SK-N-SH treated with all-trans-retinoic acid at 6 μM for 48 hours (cell line): ENCODE measurements at regions not wholly inside any gene's neighbourhood (a gene's known extent, or its start where the extent isn't known, plus 50 kb on each side); places are given as distances from the start of the nearest gene placed in this dataset.

Experiments used
- ATAC-seq: fragments of 200-7000 bp; cut with Tn5 transposase; 3 replicates; pipeline ENCODE4 v1.9.1; 2020; ENCODE audit warnings: mild to moderate bottlenecking, moderate library complexity
- ARNTL ChIP-seq: fragments of 450-650 bp; formaldehyde crosslinking; IDR thresholded peaks from 2 replicates; pipeline ENCODE4 v1.5.0; 2020; ENCODE audit warnings: low read depth, mild to moderate bottlenecking, moderate library complexity, borderline replicate concordance
- BACH2 ChIP-seq: fragments of 250-450 bp; sonication (Bioruptor Pico); IDR thresholded peaks from 2 replicates; pipeline ENCODE4 v1.9.0; 2021; ENCODE audit warnings: mild to moderate bottlenecking, borderline replicate concordance
- CREB5 ChIP-seq: fragments of 250-450 bp; sonication (Bioruptor Pico); IDR thresholded peaks from 2 replicates; pipeline ENCODE4 v1.5.1; 2020; ENCODE audit warnings: low read depth, mild to moderate bottlenecking, moderate library complexity
- CSDC2 ChIP-seq: fragments of 250-450 bp; sonication (Bioruptor Pico); IDR thresholded peaks from 2 replicates; pipeline ENCODE4 v1.5.0; 2020; ENCODE audit warnings: mild to moderate bottlenecking, moderate library complexity
- CSRNP3 ChIP-seq: fragments of 250-450 bp; sonication (Bioruptor Pico); IDR thresholded peaks from 2 replicates; pipeline ENCODE4 v1.5.1; 2021; ENCODE audit warnings: mild to moderate bottlenecking, moderate library complexity
- ESRRG ChIP-seq: fragments of 250-450 bp; sonication (Bioruptor Pico); IDR thresholded peaks from 2 replicates; pipeline ENCODE4 v1.6.1; 2021; ENCODE audit warnings: mild to moderate bottlenecking
- GLIS3 ChIP-seq: fragments of 250-450 bp; sonication (Bioruptor Pico); IDR thresholded peaks from 2 replicates; pipeline ENCODE4 v1.5.0; 2020; ENCODE audit warnings: mild to moderate bottlenecking, moderate library complexity
- ISL1 ChIP-seq: fragments of 250-450 bp; sonication (Bioruptor Pico); IDR thresholded peaks from 2 replicates; pipeline ENCODE4 v2.1.2; 2022; ENCODE audit warnings: mild to moderate bottlenecking, moderate library complexity
- OSR1 ChIP-seq: fragments of 250-450 bp; sonication (Bioruptor Pico); IDR thresholded peaks from 2 replicates; pipeline ENCODE4 v1.8.0; 2022; ENCODE audit warnings: moderate library complexity, mild to moderate bottlenecking, inconsistent platforms
- PATZ1 ChIP-seq: fragments of 250-450 bp; sonication (Bioruptor Pico); IDR thresholded peaks from 2 replicates; pipeline ENCODE4 v1.8.0; 2020; ENCODE audit warnings: mild to moderate bottlenecking, moderate library complexity, borderline replicate concordance
- POU6F1 ChIP-seq: fragments of 250-450 bp; sonication (Bioruptor Pico); IDR thresholded peaks from 2 replicates; pipeline ENCODE4 v1.8.0; 2021; ENCODE audit warnings: low read depth, mild to moderate bottlenecking, moderate library complexity, borderline replicate concordance
- PPARA ChIP-seq: fragments of 250-450 bp; sonication (Bioruptor Pico); IDR thresholded peaks from 2 replicates; pipeline ENCODE4 v1.5.0; 2020; ENCODE audit warnings: mild to moderate bottlenecking, borderline replicate concordance
- RARB ChIP-seq: fragments of 250-450 bp; sonication (Bioruptor Pico); IDR thresholded peaks from 2 replicates; pipeline ENCODE4 v1.8.0; 2021; ENCODE audit warnings: mild to moderate bottlenecking, moderate library complexity
- SNAI2 ChIP-seq: fragments of 250-450 bp; sonication (Bioruptor Pico); IDR thresholded peaks from 2 replicates; pipeline ENCODE4 v1.5.0; 2020; ENCODE audit warnings: mild to moderate bottlenecking, moderate library complexity
- TCF4 ChIP-seq: fragments of 250-450 bp; sonication (Bioruptor Pico); IDR thresholded peaks from 2 replicates; pipeline ENCODE4 v1.8.0; 2021; ENCODE audit warnings: mild to moderate bottlenecking, moderate library complexity, borderline replicate concordance
- TOX ChIP-seq: fragments of 250-450 bp; sonication (Bioruptor Pico); IDR thresholded peaks from 2 replicates; pipeline ENCODE4 v1.8.0; 2021; ENCODE audit warnings: mild to moderate bottlenecking, moderate library complexity, borderline replicate concordance
- ZC3H10 ChIP-seq: fragments of 250-450 bp; sonication (Bioruptor Pico); IDR thresholded peaks from 2 replicates; pipeline ENCODE4 v1.5.1; 2021; ENCODE audit warnings: mild to moderate bottlenecking, moderate library complexity
- ZFP3 ChIP-seq: fragments of 250-450 bp; sonication (Bioruptor Pico); IDR thresholded peaks from 2 replicates; pipeline ENCODE4 v1.5.0; 2020; ENCODE audit warnings: mild to moderate bottlenecking, moderate library complexity
- ZFP30 ChIP-seq: fragments of 450-650 bp; formaldehyde crosslinking; IDR thresholded peaks from 2 replicates; pipeline ENCODE4 v1.5.0; 2022; ENCODE audit warnings: mild to moderate bottlenecking, moderate library complexity
- ZNF565 ChIP-seq: fragments of 450-650 bp; formaldehyde crosslinking; conservative IDR thresholded peaks from 2 replicates; pipeline ENCODE4 v1.5.0; 2020; ENCODE audit warnings: low read depth, mild to moderate bottlenecking, moderate library complexity
- ZNF70 ChIP-seq: fragments of 450-650 bp; formaldehyde crosslinking; IDR thresholded peaks from 2 replicates; pipeline ENCODE4 v1.5.0; 2020; ENCODE audit warnings: mild to moderate bottlenecking, moderate library complexity
- ZNF8 ChIP-seq: fragments of 450-650 bp; formaldehyde crosslinking; IDR thresholded peaks from 2 replicates; pipeline ENCODE4 v1.5.0; 2020; ENCODE audit warnings: mild to moderate bottlenecking, moderate library complexity

- TF ChIP-seq SNAI2 (CRISPR knock-in tag) (no peak), ZNF565 (no peak), ZFP3 (CRISPR knock-in tag) (no peak), ZNF8 (CRISPR knock-in tag) (no peak), ZNF70 (CRISPR knock-in tag) (no peak), RARB (CRISPR knock-in tag) (no peak), OSR1 (CRISPR knock-in tag) (no peak), PATZ1 (CRISPR knock-in tag) (no peak), GLIS3 (CRISPR knock-in tag) (no peak), ESRRG (CRISPR knock-in tag) (no peak), ISL1 (CRISPR knock-in tag) (no peak), ZFP30 (CRISPR knock-in tag) (no peak), CSRNP3 (CRISPR knock-in tag) (no peak), POU6F1 (CRISPR knock-in tag) (no peak), ARNTL (CRISPR knock-in tag) (no peak), TCF4 (CRISPR knock-in tag) (no peak), TOX (no peak), ZC3H10 (CRISPR knock-in tag) (no peak)
Measured at GRCh38 chr2:8592736-8593135, 89.1 kb upstream of the ID2 start.

GRCh38 chr2:8593243-8593642 lies 88.6 kb upstream of the ID2 start:
- no peak for TF ChIP-seq CSRNP3 (CRISPR knock-in tag)
- TF ChIP-seq PPARA (CRISPR knock-in tag): no peak
- TF ChIP-seq TCF4 (CRISPR knock-in tag): no peak
- TF ChIP-seq ZC3H10 (CRISPR knock-in tag): no peak
- TF ChIP-seq ZNF70 (CRISPR knock-in tag): no peak
- no peak for TF ChIP-seq SNAI2 (CRISPR knock-in tag)
- no peak for TF ChIP-seq ZNF565
- no peak for TF ChIP-seq ZFP30 (CRISPR knock-in tag)
- TF ChIP-seq CSDC2 (CRISPR knock-in tag): no peak
- TF ChIP-seq BACH2: no peak
- no peak for ATAC-seq

More at GRCh38 chr2:8592736-8593135, 89.1 kb upstream of the ID2 start:
- no peak for ATAC-seq

GRCh38 chr2:8594731-8595427 lies 87.0 kb upstream of the ID2 start:
- TF ChIP-seq OSR1 (CRISPR knock-in tag) (no peak), ESRRG (CRISPR knock-in tag) (no peak), PPARA (CRISPR knock-in tag) (no peak), CSDC2 (CRISPR knock-in tag) (no peak), ISL1 (CRISPR knock-in tag) (no peak), ZNF8 (CRISPR knock-in tag) (no peak), CSRNP3 (CRISPR knock-in tag) (no peak), TOX (no peak), ZNF565 (no peak), RARB (CRISPR knock-in tag) (no peak), ZC3H10 (CRISPR knock-in tag) (no peak), CREB5 (no peak), TCF4 (CRISPR knock-in tag) (no peak)
- peak; percentile 24; the same call in 1 of the 3 replicates for ATAC-seq
